NCI-H2196 treated with DMSO at 0.1 percent for 48 hours (cell line): ENCODE measurements at regions not wholly inside any gene's neighbourhood (a gene's known extent, or its start where the extent isn't known, plus 50 kb on each side); places are given as distances from the start of the nearest gene placed in this dataset.
"Not testable (repeated sequence)": the region's sequence is repeated elsewhere in the genome, so short reads cannot be mapped to it uniquely, and the experiment has no call there.

Source experiments
- DNase-seq: peaks from one replicate; lab custom pipeline; 2025; ENCODE audit not compliant: unreplicated experiment; lab: John Stamatoyannopoulos, UW

- DNase-seq: no peak
Measured at GRCh38 chr2:149729586-149729985, 142.0 kb upstream of the MMADHC start.

GRCh38 chr2:149727927-149728326, 140.4 kb upstream of the MMADHC start:
- no peak for DNase-seq

GRCh38 chr2:149725234-149725633, 137.7 kb upstream of the MMADHC start:
- DNase-seq: no peak

GRCh38 chr2:149724091-149724490, 136.5 kb upstream of the MMADHC start:
- no peak for DNase-seq

- no peak for DNase-seq
Measured at GRCh38 chr2:149720615-149721014, 133.0 kb upstream of the MMADHC start.

- DNase-seq: no peak
Measured at GRCh38 chr2:149719695-149720094, 132.1 kb upstream of the MMADHC start.

- no peak for DNase-seq
Measured at GRCh38 chr2:149716687-149717086, 129.1 kb upstream of the MMADHC start.

- DNase-seq: no peak
Measured at GRCh38 chr2:149715894-149716293, 128.3 kb upstream of the MMADHC start.

GRCh38 chr2:149715005-149715592, 127.5 kb upstream of the MMADHC start:
- no peak for DNase-seq

GRCh38 chr2:149709496-149710263, 122.1 kb upstream of the MMADHC start:
- DNase-seq: no peak

GRCh38 chr2:149703281-149703680, 115.7 kb upstream of the MMADHC start:
- DNase-seq: no peak

GRCh38 chr2:149702571-149702970, 115.0 kb upstream of the MMADHC start:
- DNase-seq: no peak

- DNase-seq: no peak
Measured at GRCh38 chr2:149701241-149701640, 113.7 kb upstream of the MMADHC start.

- no peak for DNase-seq
Measured at GRCh38 chr2:149692961-149693396, 105.4 kb upstream of the MMADHC start.

GRCh38 chr2:149690825-149691224, 103.2 kb upstream of the MMADHC start:
- no peak for DNase-seq

- DNase-seq: no peak
Measured at GRCh38 chr2:149687052-149687427, 99.5 kb upstream of the MMADHC start.

- DNase-seq: no peak
Measured at GRCh38 chr2:149686136-149687051, 98.8 kb upstream of the MMADHC start.

- DNase-seq: not testable (repeated sequence)
Measured at GRCh38 chr2:149685401-149685800, 97.8 kb upstream of the MMADHC start.

- DNase-seq: no peak
Measured at GRCh38 chr2:149679286-149679685, 91.7 kb upstream of the MMADHC start.

GRCh38 chr2:149677416-149677815, 89.8 kb upstream of the MMADHC start:
- DNase-seq: no peak

GRCh38 chr2:149670086-149670485, 82.5 kb upstream of the MMADHC start:
- no peak for DNase-seq
